Islet precursor cell (in vitro differentiated cells): ENCODE measurements at regions not wholly inside any gene's neighbourhood (a gene's known extent, or its start where the extent isn't known, plus 50 kb on each side); places are given as distances from the start of the nearest gene placed in this dataset.
"Not testable (repeated sequence)": the region's sequence is repeated elsewhere in the genome, so short reads cannot be mapped to it uniquely, and the experiment has no call there.

ENCODE experiments used
- DNase-seq: peaks from one replicate; pipeline ENCODE4 v3.0.0-alpha.2; 2018

DNA sequence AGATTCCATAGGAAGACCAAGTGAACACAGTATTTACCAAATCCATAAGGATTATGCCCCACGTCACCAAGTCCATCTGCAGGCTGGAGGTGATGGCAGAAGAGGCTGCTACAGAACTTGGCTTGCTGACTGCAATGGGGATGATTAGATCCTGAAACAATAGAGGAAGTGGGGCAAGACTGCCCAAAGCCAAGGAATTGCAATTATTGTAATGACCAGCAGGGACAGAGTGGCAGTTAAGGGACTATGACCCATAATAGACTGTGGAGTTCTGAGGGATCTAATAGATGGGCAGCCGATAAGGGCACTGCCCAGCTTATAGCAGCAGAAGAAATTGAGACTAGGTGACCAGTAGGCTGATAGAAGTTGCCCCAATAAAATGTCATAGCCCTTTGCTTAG, 108.4 kb downstream of the MINAR1 start:
- no peak for DNase-seq

GRCh38 chr15:79541196-79541595, 109.1 kb downstream of the MINAR1 start:
- no peak for DNase-seq

DNA sequence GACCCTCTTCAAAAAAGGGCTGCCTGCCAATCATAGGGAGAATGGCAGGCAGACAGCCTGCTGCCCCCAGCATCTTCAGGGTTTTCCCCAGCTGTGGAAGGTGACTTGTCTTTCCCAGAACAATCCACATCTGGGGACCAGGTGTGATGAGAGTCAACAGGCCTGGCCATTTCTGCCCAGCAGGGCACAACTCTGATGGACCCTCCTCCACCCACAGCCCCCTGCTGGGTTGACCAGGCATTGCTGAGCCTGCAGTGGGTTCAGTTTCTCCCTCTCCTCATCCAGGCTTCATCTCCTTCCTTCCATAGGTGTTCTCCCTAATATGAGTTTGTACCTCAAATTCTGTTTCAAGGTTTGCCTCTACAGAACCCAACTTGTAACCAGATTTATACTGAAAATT, 111.0 kb downstream of the MINAR1 start:
- peak; percentile 43 for DNase-seq

DNA sequence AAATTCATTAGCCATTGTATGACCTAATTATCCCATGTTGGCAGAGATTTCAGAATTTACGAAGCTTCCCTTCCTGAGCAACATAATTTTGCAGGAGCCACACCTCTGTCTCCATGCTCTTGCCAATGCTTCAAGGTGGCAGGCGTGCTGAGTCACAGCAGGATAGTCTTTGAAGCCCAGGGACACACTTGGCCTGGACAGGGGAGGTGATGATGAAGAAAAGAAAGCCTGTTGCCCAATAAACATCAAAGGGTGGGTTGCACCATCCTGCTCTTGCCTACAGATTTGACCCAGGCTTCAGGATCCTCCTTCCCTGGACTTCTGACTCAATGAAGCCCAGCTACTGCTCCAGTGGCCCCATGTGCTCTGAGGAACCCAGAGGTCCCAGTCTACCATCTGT, 117.1 kb downstream of the MINAR1 start:
- DNase-seq, result no peak

DNA sequence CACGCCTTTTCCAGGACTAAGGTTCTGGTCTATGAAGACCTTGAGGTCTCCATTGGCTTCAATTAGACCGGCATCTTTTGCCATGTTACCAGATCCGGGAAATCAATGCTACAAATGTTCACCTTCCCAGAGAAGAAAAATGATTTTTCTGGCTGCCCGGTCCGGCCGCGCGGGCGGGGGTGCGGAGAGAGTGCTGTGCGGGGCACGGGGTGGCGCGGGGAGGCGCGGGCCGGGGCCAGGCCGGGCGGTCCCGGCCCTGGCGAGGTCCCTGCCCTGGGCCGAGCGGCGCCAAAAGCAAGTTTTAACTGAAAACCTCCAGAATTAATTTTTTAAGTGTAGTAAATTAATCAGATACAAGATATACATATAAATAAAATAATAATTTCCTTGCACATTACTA, 128.2 kb downstream of the MINAR1 start:
- no peak for DNase-seq

- no peak for DNase-seq
Measured at GRCh38 chr15:79561982-79562381, 129.8 kb downstream of the MINAR1 start.

DNA sequence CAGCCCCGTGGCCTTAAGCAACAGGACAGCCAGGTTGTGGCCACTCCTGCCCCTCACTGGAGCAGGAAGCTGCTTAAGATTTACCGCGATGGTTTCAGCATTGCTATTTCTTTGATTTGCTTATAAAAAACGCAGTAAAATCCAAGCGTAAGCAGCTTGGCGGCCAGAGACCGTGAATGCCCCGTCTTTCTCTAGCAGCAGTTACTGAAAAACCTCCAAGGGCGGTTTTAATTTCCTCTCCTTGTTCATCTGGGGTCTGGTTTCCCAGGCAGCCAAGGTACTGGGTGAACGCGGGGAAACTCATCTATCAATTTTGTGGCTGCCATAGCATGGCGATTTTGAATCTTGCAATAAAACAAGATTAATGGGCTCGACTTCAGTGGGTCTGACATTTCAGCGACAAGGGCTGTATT, 130.3 kb downstream of the MINAR1 start:
- no peak for DNase-seq

- no peak for DNase-seq
Measured at GRCh38 chr15:79562899-79563298, 130.8 kb downstream of the MINAR1 start.

DNA sequence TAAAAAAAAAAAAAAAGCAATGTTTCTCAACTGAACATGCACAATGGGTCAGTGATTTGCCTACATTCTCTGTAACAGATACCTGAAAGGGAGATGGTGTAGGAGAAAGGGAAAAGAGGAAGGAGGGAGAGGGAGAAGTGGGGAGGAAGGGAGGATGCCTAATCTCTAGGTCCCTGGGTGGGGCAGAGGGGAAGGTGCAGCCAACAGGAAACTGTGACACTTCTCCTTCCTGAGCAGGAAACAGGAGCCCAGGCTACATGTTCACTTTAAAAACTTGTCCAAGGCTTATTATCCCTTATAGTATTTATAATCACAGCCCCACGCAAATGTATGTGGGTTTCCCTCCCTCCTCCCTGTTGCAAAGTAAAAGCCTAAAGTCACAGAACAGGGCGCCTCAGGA, 137.9 kb downstream of the MINAR1 start:
- no peak for DNase-seq

DNA sequence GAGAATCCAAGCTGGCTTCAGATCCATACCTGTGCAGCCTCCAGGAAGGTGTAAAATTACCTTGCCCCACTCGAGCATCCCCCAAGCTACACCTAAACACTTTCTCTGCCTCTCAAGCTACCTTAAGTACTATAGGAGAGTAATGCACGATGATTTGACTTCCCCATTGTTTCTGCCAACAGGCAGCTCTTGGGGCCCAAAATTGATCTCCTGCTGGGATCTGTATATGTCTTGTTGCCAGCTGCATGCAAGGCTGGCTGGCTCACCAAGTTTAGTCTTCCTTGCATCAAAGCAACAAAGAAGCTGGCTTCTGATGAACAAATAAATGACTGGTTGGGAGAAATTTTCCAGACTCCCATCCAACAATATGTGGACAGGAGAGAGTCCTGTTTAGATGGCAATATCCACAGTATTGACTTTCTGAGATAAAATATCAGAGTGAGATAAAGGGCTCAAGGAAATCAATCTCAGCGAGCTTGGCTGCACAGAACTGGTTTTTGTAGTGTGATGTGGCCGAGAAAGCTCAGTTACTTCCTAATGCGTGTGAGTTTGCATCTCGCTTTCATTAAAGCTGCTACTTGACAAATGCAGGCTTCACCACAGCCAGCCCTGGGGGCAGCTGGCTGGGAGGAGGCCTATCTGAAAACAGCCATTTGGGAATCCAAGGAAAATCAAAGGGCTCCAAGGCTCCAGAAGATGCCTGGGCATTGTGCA, 140.7 kb downstream of the MINAR1 start:
- no peak for DNase-seq

- not testable (repeated sequence) for DNase-seq
Measured at GRCh38 chr15:79574431-79575273, 142.5 kb downstream of the MINAR1 start.

DNA sequence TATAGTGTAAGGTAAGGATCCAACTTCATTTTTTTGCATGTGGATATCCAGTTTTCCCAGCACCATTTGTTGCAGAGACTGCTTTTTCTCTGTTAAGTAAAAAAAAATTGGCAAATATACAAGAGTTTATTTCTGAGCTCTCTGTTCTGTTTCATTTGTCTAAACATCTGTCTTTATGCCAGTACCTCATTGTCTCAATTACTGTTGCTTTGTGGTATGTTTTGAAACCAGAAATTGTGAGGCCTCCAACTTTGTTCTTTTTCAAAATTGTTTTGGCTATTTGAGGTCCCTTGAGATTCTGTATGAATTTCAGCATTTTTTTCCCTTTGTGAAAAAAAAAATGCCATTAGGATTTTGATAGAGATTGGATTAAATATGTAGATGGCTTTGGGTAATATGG, 150.5 kb downstream of the MINAR1 start:
- no peak for DNase-seq

GRCh38 chr15:79592126-79592525, 160.0 kb downstream of the MINAR1 start:
- DNase-seq, result no peak

- DNase-seq, result no peak
Measured at GRCh38 chr15:79593119-79593869, 161.2 kb downstream of the MINAR1 start.

DNA sequence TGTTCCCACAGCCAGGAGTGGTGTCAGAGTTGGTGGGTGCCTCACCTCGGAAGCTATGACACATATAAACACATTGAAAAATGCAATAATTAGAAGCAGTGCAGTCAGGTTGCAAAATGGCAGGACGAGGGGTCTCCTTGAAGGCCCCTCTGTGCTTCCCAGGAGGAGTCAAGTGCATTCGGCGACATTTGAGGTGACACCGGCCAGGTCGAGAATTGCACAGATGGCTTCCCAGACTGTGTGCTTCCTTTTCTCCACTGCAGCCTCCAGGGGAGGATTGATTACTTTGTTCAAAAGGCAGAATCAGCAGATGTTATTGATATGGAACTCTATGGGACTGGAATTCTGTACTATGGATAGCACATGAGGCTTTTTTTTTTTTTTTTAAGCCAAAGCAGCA, 163.2 kb downstream of the MINAR1 start:
- no peak for DNase-seq

- DNase-seq, result peak; percentile 96
Measured at GRCh38 chr15:79595995-79596622, 164.0 kb downstream of the MINAR1 start.

- no peak for DNase-seq
Measured at GRCh38 chr15:79598639-79599038, 166.5 kb downstream of the MINAR1 start.

GRCh38 chr15:79601405-79602086, 169.4 kb downstream of the MINAR1 start:
- DNase-seq, result no peak

DNA sequence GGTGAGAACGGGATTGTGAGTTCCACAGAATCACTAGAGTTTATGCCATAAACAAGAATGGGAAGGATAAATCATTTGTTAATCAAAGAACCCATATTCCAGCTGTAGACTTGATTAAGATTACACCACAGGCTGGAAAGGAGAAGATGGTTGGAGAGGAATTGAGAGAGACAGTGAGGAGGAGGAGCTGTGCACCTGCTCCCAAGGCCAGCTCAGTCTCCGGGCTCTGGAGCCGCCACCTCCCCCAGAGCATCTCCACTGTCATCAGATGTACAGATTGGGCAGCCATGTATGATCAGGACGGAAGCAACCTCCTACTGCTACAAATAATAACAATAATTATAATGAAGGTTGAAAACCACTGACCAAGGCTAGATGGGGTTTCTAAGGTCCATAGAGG, 170.0 kb downstream of the MINAR1 start:
- DNase-seq, result no peak

GRCh38 chr15:79602731-79603130, 170.6 kb downstream of the MINAR1 start:
- no peak for DNase-seq

GRCh38 chr15:79606831-79607355, 174.8 kb downstream of the MINAR1 start:
- no peak for DNase-seq
